Gastroesophageal sphincter (tissue), 3 donors: ENCODE measurements at regions not wholly inside any gene's neighbourhood (a gene's known extent, or its start where the extent isn't known, plus 50 kb on each side); places are given as distances from the start of the nearest gene placed in this dataset.

Experiments used
- CTCF ChIP-seq, 4 experiments: fragments of 200-600 bp in 2 of 4; fragments of 450-650 bp in 2 of 4; sonication (generic) in 1 of 4; IDR thresholded peaks; one replicate each; pipeline ENCODE4 v1.5.1; 2017 to 2019; ENCODE audit warnings: antibody characterized with exemption in 4 of 4, mild to moderate bottlenecking in 2 of 4, moderate library complexity in 2 of 4
- EP300 ChIP-seq: sonication (generic); formaldehyde crosslinking; IDR thresholded peaks from one replicate; pipeline ENCODE4 v1.6.1; 2017; ENCODE audit warnings: antibody characterized with exemption, mild to moderate bottlenecking
- POLR2A ChIP-seq, 2 donors: fragments of 450-650 bp; IDR thresholded peaks; one replicate each; pipeline ENCODE4 v1.6.1; 2017; ENCODE audit warnings: antibody characterized with exemption in 2 of 2, mild to moderate bottlenecking in 2 of 2, moderate library complexity in 1 of 2
- POLR2AphosphoS5 ChIP-seq: sonication (generic); formaldehyde crosslinking; IDR thresholded peaks from one replicate; pipeline ENCODE4 v1.6.1; 2017; ENCODE audit warnings: antibody characterized with exemption

DNA sequence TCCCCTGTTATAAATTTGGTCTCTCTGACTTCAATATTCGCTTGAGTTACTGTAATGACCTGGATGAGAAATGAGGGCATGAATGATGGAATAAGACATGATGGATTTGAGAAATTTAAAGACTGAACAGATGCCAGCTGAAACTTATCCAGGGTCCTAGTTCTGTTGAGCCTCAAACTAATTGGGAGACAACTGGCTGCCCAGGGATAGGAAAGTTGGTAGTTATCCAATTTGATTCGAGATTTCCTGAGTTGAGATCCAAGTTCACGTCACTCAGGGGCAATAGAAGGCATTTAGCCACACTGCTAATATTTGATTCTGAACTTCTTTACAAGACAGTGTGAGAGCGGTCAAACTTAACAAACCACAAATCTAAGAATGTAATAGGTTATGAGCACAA is 159.0 kb upstream of the CXCL13 start:
- TF ChIP-seq EP300, result no peak
- TF ChIP-seq POLR2AphosphoS5, result no peak
- no peak for TF ChIP-seq CTCF (IDR thresholded peaks at IDR 0.05)
- no peak for TF ChIP-seq POLR2A (IDR thresholded peaks at IDR 0.05)
